B cell (primary cell): ENCODE measurements at regions not wholly inside any gene's neighbourhood (a gene's known extent, or its start where the extent isn't known, plus 50 kb on each side); places are given as distances from the start of the nearest gene placed in this dataset.

Source experiments
- ATAC-seq: fragments of 200-7000 bp; cut with Tn5 transposase; one replicate; pipeline ENCODE4 v1.10.0; 2021; ENCODE audit warnings: low read depth, mild to moderate bottlenecking, moderate number of reproducible peaks, moderate library complexity
- CTCF ChIA-PET: fragments of 350-600 bp; sonication (Branson Sonifier 250); formaldehyde crosslinking; loops from one replicate; lab custom pipeline; 2021; ENCODE audit warnings: antibody characterized with exemption, inconsistent platforms; lab: Charles Lee
- POLR2A ChIA-PET: fragments of 350-600 bp; sonication (Branson Sonifier 250); formaldehyde crosslinking; loops from one replicate; lab custom pipeline; 2021; ENCODE audit warnings: antibody characterized with exemption; lab: Charles Lee
- DNase-seq: peaks from one replicate; pipeline ENCODE4 v3.0.0; 2013
- H2AFZ ChIP-seq: 2 replicates; pipeline ENCODE4 v1.6.1; 2012; ENCODE audit warnings: mild to moderate bottlenecking, low read depth, low read length; ENCODE audit not compliant: insufficient read depth, poor library complexity, severe bottlenecking
- H3K27ac ChIP-seq, 2 donors: 1 replicate in 1 of 2; 2 replicates in 1 of 2; pipeline ENCODE4 v1.5.1; 2012 to 2013; ENCODE audit warnings: low read length in 2 of 2, mild to moderate bottlenecking in 2 of 2, moderate library complexity in 1 of 2
- H3K27me3 ChIP-seq, 4 experiments: fragments of 200-600 bp in 1 of 4; sonication (generic) in 1 of 4; replicated peaks in 1 of 4; 1 replicate in 2 of 4; 2 replicates in 2 of 4; pipeline versions ENCODE4 v1.6.1 to v1.7.0; 2013 to 2016; ENCODE audit warnings: low read length in 3 of 4, mild to moderate bottlenecking in 2 of 4, mixed read lengths in 1 of 4, moderate library complexity in 1 of 4; ENCODE audit not compliant: insufficient read depth in 4 of 4, control insufficient read depth in 3 of 4; ENCODE audit errors: control extremely low read depth in 1 of 4
- H3K36me3 ChIP-seq, 2 experiments: replicated peaks in 1 of 2; 1 replicate in 1 of 2; 2 replicates in 1 of 2; pipeline versions ENCODE4 v1.6.1 to v1.7.1; 2013; ENCODE audit warnings: low read length in 1 of 2; ENCODE audit not compliant: insufficient read depth in 2 of 2, control insufficient read depth in 1 of 2; ENCODE audit errors: control extremely low read depth in 1 of 2, extremely low read depth in 1 of 2
- H3K4me1 ChIP-seq, 2 donors: fragments of 200-600 bp in 1 of 2; sonication (generic) in 1 of 2; 1 replicate in 1 of 2; 2 replicates in 1 of 2; pipeline versions ENCODE4 v1.5.1 to v1.6.1; 2013 to 2017; ENCODE audit warnings: low read length in 2 of 2; ENCODE audit not compliant: control insufficient read depth in 2 of 2, insufficient read depth in 2 of 2
- H3K4me2 ChIP-seq: replicated peaks from 2 replicates; pipeline ENCODE3; 2012; ENCODE audit warnings: mild to moderate bottlenecking, low read depth, low read length; ENCODE audit not compliant: poor library complexity, severe bottlenecking
- H3K4me3 ChIP-seq, 5 experiments: fragments of 200-600 bp in 1 of 5; sonication (generic) in 1 of 5; 1 replicate in 3 of 5; 2 replicates in 2 of 5; pipeline versions ENCODE4 v1.5.1 to v1.7.0; 2011 to 2016; ENCODE audit warnings: low read length in 4 of 5, mild to moderate bottlenecking in 4 of 5, low read depth in 2 of 5, control low read depth in 1 of 5, moderate library complexity in 1 of 5; ENCODE audit not compliant: insufficient read depth in 1 of 5; ENCODE audit errors: control extremely low read depth in 1 of 5, extremely low read depth in 1 of 5
- H3K79me2 ChIP-seq: fragments of 200-600 bp; sonication (generic); one replicate; pipeline ENCODE4 v1.6.0; 2016; ENCODE audit warnings: low read length; ENCODE audit not compliant: control insufficient read depth, insufficient read depth
- H3K9ac ChIP-seq: fragments of 200-600 bp; sonication (generic); 2 replicates; pipeline ENCODE4 v1.6.1; 2017; ENCODE audit warnings: mild to moderate bottlenecking, low read length, moderate library complexity
- H3K9me3 ChIP-seq, 3 donors: one replicate each; pipeline versions ENCODE4 v1.6.1 to v1.7.1; 2013; ENCODE audit warnings: low read length in 2 of 3; ENCODE audit not compliant: control insufficient read depth in 2 of 3, insufficient read depth in 1 of 3; ENCODE audit errors: control extremely low read depth in 1 of 3
- H4K20me1 ChIP-seq: 2 replicates; pipeline ENCODE4 v1.6.0; 2012; ENCODE audit warnings: mild to moderate bottlenecking, low read length; ENCODE audit not compliant: insufficient read depth, control insufficient read depth, poor library complexity, severe bottlenecking
- H3K27ac Mint-ChIP-seq: one replicate; pipeline ENCODE4 v1.8.0; 2021; ENCODE audit warnings: mixed read lengths
- H3K27me3 Mint-ChIP-seq: one replicate; pipeline ENCODE4 v1.8.0; 2021; ENCODE audit warnings: mixed read lengths
- H3K4me1 Mint-ChIP-seq: one replicate; pipeline ENCODE4 v1.8.0; 2021; ENCODE audit warnings: mixed read lengths
- H3K4me3 Mint-ChIP-seq: one replicate; pipeline ENCODE4 v1.8.0; 2021; ENCODE audit warnings: mixed read lengths
- H3K9me3 Mint-ChIP-seq: one replicate; pipeline ENCODE4 v1.8.0; 2022; ENCODE audit warnings: mixed read lengths; ENCODE audit not compliant: insufficient read depth
- CTCF ChIP-seq: fragments of 200-600 bp; IDR thresholded peaks from one replicate; pipeline ENCODE4 v1.8.0; 2022; ENCODE audit warnings: antibody characterized with exemption, mild to moderate bottlenecking
- EZH2 ChIP-seq: IDR thresholded peaks from 2 replicates; pipeline ENCODE4 v1.6.1; 2012; ENCODE audit warnings: borderline replicate concordance, low read depth, mild to moderate bottlenecking, moderate library complexity, low read length; ENCODE audit not compliant: insufficient read depth, poor library complexity, severe bottlenecking
- WGBS: methylation state at CpG from one replicate; pipeline ENCODE4 v1.1.5; 2013; ENCODE audit warnings: missing lambda C conversion rate; ENCODE audit not compliant: insufficient coverage; 5-methylcytosine and 5-hydroxymethylcytosine counted together
- intact Hi-C: fragments of 100-400 bp; cut with micrococcal nuclease; formaldehyde crosslinking; loops from one replicate; pipeline ENCODE4 v1.10.0; 2022

GRCh38 chr20:57023007-57023406, 243.4 kb downstream of the BMP7 start:
- peaks cover 13% of the 10 kb centered on the region for H3K27me3 Mint-ChIP-seq
- no peak overlapping the region for H3K9ac ChIP-seq
- H3K9me3 Mint-ChIP-seq, result no peaks in the 10 kb centered on the region
- H3K4me3 Mint-ChIP-seq, result no peak overlapping the region
- no peak overlapping the region for H3K27ac Mint-ChIP-seq
- no peak for DNase-seq
- no peaks in the 10 kb centered on the region for H3K4me1 ChIP-seq
- no peaks in the 10 kb centered on the region for H3K79me2 ChIP-seq
- no peak for ATAC-seq
- H4K20me1 ChIP-seq, result no peaks in the 10 kb centered on the region
- H3K27ac ChIP-seq, result no peak overlapping the region
- H3K4me2 ChIP-seq, result no peak overlapping the region
- ChIA-PET CTCF (no interaction called here), POLR2A (no interaction called here)
- H3K36me3 ChIP-seq, result no peaks in the 10 kb centered on the region
- intact Hi-C loops, result no loop called here
- H3K9me3 ChIP-seq, result peaks cover 0 to 6% (median 0%) of the 10 kb centered on the region in 3 donors
- peaks cover 0 to 19% (median 2%) of the 10 kb centered on the region in 4 experiments for H3K27me3 ChIP-seq
- WGBS, result no CpG with 5 or more reads among the region's 2 CpGs
- no peak overlapping the region for H3K4me3 ChIP-seq
- H2AFZ ChIP-seq, result no peak overlapping the region
- H3K4me1 Mint-ChIP-seq, result no peaks in the 10 kb centered on the region
- TF ChIP-seq EZH2, result no peak
- TF ChIP-seq CTCF, result no peak

GRCh38 chr20:57023997-57024396, 242.4 kb downstream of the BMP7 start:
- Histone ChIP-seq H3K9ac (no peak overlapping the region), H3K4me3 (no peak overlapping the region), H3K27ac (no peak overlapping the region), H3K9me3 (peaks cover 0 to 6% (median 0%) of the 10 kb centered on the region in 3 donors), H3K79me2 (no peaks in the 10 kb centered on the region), H2AFZ (no peak overlapping the region), H3K4me2 (no peak overlapping the region), H3K4me1 (no peaks in the 10 kb centered on the region), H3K27me3 (peaks cover 0 to 21% (median 2%) of the 10 kb centered on the region in 4 experiments), H3K36me3 (no peaks in the 10 kb centered on the region), H4K20me1 (no peaks in the 10 kb centered on the region)
- H3K27ac Mint-ChIP-seq, result no peak overlapping the region
- intact Hi-C loops, result no loop called here
- H3K27me3 Mint-ChIP-seq, result peaks cover 18% of the 10 kb centered on the region
- DNase-seq, result no peak
- POLR2A ChIA-PET, result no interaction called here
- H3K4me1 Mint-ChIP-seq, result no peaks in the 10 kb centered on the region
- no peak for ATAC-seq
- WGBS, result 96% methylated on average over 7 of the region's 9 CpGs
- H3K4me3 Mint-ChIP-seq, result no peak overlapping the region
- H3K9me3 Mint-ChIP-seq, result no peaks in the 10 kb centered on the region
- CTCF ChIA-PET, result no interaction called here
- TF ChIP-seq EZH2 (no peak), CTCF (no peak)
